H1 (cell line): ENCODE measurements at regions not wholly inside any gene's neighbourhood (a gene's known extent, or its start where the extent isn't known, plus 50 kb on each side); places are given as distances from the start of the nearest gene placed in this dataset.

ENCODE experiments used
- CBX5 ChIP-seq: fragments of 300-800, 300-1000 bp; sonication (generic); IDR thresholded peaks from 2 replicates; pipeline ENCODE4 v1.7.1; 2016; ENCODE audit warnings: antibody characterized with exemption, low read length, low read depth
- CHD1 ChIP-seq: IDR thresholded peaks from 2 replicates; pipeline ENCODE4 v1.6.1; 2012; ENCODE audit warnings: low read depth, low read length, improper control_type of control experiment
- CTBP2 ChIP-seq: IDR thresholded peaks from 2 replicates; pipeline ENCODE4 v1.7.0; 2011; ENCODE audit warnings: borderline replicate concordance, mild to moderate bottlenecking, moderate library complexity, mixed read lengths, low read length; ENCODE audit not compliant: insufficient read depth, insufficient read length
- MAX ChIP-seq: IDR thresholded peaks from 2 replicates; pipeline ENCODE4 v1.6.1; 2012; ENCODE audit warnings: inconsistent platforms
- SP2 ChIP-seq: IDR thresholded peaks from 2 replicates; pipeline ENCODE4 v1.6.1; 2012; ENCODE audit warnings: mild to moderate bottlenecking, low read length, inconsistent platforms
- TBP ChIP-seq: IDR thresholded peaks from 2 replicates; pipeline ENCODE4 v1.6.1; 2011; ENCODE audit warnings: low read depth, low read length, improper control_type of control experiment
- TF ChIP-seq, protein P1 (sequence below): fragments of 300-600 bp; sonication (generic); IDR thresholded peaks from 2 replicates; pipeline ENCODE4 v1.7.1; 2012; ENCODE audit warnings: low read length, moderate library complexity, mild to moderate bottlenecking, inconsistent platforms; ENCODE audit not compliant: insufficient replicate concordance
- TF ChIP-seq, protein P2 (sequence below): IDR thresholded peaks from 2 replicates; pipeline ENCODE4 v1.6.1; 2012; ENCODE audit warnings: inconsistent platforms

DNA sequence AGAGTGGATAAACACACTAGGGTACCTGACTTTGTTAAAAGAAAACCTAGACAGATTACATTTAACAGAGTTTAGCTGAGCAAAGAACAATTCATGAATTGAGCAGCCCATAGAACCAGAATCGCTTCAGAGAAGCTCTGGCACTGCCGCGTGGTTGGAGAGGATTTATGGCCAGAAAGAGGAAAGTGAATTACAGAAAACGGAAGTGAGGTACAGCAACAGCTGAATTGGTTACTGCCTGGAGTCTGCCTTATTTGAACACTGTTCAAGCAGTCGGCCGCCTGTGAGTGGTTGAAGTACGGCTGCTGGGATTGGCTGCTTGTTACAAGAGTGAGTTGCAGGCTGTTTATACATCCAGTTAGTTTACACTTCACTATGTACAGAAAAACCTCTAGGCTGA, 253.8 kb upstream of the CDYL start (continued):
- TF ChIP-seq, protein P1, sequence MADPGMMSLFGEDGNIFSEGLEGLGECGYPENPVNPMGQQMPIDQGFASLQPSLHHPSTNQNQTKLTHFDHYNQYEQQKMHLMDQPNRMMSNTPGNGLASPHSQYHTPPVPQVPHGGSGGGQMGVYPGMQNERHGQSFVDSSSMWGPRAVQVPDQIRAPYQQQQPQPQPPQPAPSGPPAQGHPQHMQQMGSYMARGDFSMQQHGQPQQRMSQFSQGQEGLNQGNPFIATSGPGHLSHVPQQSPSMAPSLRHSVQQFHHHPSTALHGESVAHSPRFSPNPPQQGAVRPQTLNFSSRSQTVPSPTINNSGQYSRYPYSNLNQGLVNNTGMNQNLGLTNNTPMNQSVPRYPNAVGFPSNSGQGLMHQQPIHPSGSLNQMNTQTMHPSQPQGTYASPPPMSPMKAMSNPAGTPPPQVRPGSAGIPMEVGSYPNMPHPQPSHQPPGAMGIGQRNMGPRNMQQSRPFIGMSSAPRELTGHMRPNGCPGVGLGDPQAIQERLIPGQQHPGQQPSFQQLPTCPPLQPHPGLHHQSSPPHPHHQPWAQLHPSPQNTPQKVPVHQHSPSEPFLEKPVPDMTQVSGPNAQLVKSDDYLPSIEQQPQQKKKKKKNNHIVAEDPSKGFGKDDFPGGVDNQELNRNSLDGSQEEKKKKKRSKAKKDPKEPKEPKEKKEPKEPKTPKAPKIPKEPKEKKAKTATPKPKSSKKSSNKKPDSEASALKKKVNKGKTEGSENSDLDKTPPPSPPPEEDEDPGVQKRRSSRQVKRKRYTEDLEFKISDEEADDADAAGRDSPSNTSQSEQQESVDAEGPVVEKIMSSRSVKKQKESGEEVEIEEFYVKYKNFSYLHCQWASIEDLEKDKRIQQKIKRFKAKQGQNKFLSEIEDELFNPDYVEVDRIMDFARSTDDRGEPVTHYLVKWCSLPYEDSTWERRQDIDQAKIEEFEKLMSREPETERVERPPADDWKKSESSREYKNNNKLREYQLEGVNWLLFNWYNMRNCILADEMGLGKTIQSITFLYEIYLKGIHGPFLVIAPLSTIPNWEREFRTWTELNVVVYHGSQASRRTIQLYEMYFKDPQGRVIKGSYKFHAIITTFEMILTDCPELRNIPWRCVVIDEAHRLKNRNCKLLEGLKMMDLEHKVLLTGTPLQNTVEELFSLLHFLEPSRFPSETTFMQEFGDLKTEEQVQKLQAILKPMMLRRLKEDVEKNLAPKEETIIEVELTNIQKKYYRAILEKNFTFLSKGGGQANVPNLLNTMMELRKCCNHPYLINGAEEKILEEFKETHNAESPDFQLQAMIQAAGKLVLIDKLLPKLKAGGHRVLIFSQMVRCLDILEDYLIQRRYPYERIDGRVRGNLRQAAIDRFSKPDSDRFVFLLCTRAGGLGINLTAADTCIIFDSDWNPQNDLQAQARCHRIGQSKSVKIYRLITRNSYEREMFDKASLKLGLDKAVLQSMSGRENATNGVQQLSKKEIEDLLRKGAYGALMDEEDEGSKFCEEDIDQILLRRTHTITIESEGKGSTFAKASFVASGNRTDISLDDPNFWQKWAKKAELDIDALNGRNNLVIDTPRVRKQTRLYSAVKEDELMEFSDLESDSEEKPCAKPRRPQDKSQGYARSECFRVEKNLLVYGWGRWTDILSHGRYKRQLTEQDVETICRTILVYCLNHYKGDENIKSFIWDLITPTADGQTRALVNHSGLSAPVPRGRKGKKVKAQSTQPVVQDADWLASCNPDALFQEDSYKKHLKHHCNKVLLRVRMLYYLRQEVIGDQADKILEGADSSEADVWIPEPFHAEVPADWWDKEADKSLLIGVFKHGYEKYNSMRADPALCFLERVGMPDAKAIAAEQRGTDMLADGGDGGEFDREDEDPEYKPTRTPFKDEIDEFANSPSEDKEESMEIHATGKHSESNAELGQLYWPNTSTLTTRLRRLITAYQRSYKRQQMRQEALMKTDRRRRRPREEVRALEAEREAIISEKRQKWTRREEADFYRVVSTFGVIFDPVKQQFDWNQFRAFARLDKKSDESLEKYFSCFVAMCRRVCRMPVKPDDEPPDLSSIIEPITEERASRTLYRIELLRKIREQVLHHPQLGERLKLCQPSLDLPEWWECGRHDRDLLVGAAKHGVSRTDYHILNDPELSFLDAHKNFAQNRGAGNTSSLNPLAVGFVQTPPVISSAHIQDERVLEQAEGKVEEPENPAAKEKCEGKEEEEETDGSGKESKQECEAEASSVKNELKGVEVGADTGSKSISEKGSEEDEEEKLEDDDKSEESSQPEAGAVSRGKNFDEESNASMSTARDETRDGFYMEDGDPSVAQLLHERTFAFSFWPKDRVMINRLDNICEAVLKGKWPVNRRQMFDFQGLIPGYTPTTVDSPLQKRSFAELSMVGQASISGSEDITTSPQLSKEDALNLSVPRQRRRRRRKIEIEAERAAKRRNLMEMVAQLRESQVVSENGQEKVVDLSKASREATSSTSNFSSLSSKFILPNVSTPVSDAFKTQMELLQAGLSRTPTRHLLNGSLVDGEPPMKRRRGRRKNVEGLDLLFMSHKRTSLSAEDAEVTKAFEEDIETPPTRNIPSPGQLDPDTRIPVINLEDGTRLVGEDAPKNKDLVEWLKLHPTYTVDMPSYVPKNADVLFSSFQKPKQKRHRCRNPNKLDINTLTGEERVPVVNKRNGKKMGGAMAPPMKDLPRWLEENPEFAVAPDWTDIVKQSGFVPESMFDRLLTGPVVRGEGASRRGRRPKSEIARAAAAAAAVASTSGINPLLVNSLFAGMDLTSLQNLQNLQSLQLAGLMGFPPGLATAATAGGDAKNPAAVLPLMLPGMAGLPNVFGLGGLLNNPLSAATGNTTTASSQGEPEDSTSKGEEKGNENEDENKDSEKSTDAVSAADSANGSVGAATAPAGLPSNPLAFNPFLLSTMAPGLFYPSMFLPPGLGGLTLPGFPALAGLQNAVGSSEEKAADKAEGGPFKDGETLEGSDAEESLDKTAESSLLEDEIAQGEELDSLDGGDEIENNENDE, result no peak
- TF ChIP-seq TBP, result no peak
- no peak for TF ChIP-seq CTBP2
- TF ChIP-seq CBX5, result no peak
- no peak for TF ChIP-seq SP2
- TF ChIP-seq, protein P2, sequence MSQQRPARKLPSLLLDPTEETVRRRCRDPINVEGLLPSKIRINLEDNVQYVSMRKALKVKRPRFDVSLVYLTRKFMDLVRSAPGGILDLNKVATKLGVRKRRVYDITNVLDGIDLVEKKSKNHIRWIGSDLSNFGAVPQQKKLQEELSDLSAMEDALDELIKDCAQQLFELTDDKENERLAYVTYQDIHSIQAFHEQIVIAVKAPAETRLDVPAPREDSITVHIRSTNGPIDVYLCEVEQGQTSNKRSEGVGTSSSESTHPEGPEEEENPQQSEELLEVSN, result no peak
- no peak for TF ChIP-seq MAX
- TF ChIP-seq CHD1, result no peak
